NCI-H748 (cell line): ENCODE measurements at regions not wholly inside any gene's neighbourhood (a gene's known extent, or its start where the extent isn't known, plus 50 kb on each side); places are given as distances from the start of the nearest gene placed in this dataset.
A peak's percentile ranks its signal among the peaks of the same experiment; 100 is the strongest.
"Not testable (repeated sequence)": the region's sequence is repeated elsewhere in the genome, so short reads cannot be mapped to it uniquely, and the experiment has no call there.

Experiments
- DNase-seq: peaks from one replicate; lab custom pipeline; 2025; ENCODE audit not compliant: unreplicated experiment; lab: John Stamatoyannopoulos, UW

- DNase-seq = no peak
These were observed 244.9 kb downstream of the SEMA3D start for GRCh38 chr7:84941936-84942335.

GRCh38 chr7:84941291-84941690, 245.6 kb downstream of the SEMA3D start:
- no peak for DNase-seq

GRCh38 chr7:84939888-84940287, 247.0 kb downstream of the SEMA3D start:
- DNase-seq = no peak

GRCh38 chr7:84939442-84939841, 247.4 kb downstream of the SEMA3D start:
- DNase-seq = no peak

GRCh38 chr7:84924353-84924752, 262.5 kb downstream of the SEMA3D start:
- peak; percentile 61 for DNase-seq

- no peak for DNase-seq
These were observed 263.5 kb downstream of the SEMA3D start for GRCh38 chr7:84923348-84923747.

GRCh38 chr7:84921154-84921553, 265.7 kb downstream of the SEMA3D start:
- DNase-seq = no peak

- DNase-seq = not testable (repeated sequence)
These were observed 269.9 kb downstream of the SEMA3D start for GRCh38 chr7:84916973-84917372.

- no peak for DNase-seq
These were observed 270.7 kb downstream of the SEMA3D start for GRCh38 chr7:84916161-84916560.

- no peak for DNase-seq
These were observed 272.3 kb downstream of the SEMA3D start for GRCh38 chr7:84914598-84914997.

GRCh38 chr7:84913731-84914130, 273.1 kb downstream of the SEMA3D start:
- no peak for DNase-seq

- DNase-seq = no peak
These were observed 273.7 kb downstream of the SEMA3D start for GRCh38 chr7:84912993-84913635.

- DNase-seq = no peak
These were observed 274.3 kb downstream of the SEMA3D start for GRCh38 chr7:84912537-84912936.

GRCh38 chr7:84912018-84912417, 274.8 kb downstream of the SEMA3D start:
- no peak for DNase-seq

GRCh38 chr7:84911077-84911476, 275.8 kb downstream of the SEMA3D start:
- no peak for DNase-seq

- not testable (repeated sequence) for DNase-seq
These were observed 276.5 kb downstream of the SEMA3D start for GRCh38 chr7:84910322-84910721.

GRCh38 chr7:84908196-84908793, 278.6 kb downstream of the SEMA3D start:
- DNase-seq = no peak

- no peak for DNase-seq
These were observed 280.0 kb downstream of the SEMA3D start for GRCh38 chr7:84906889-84907288.

GRCh38 chr7:84904561-84904960, 282.3 kb downstream of the SEMA3D start:
- no peak for DNase-seq

GRCh38 chr7:84901366-84901765, 285.5 kb downstream of the SEMA3D start:
- no peak for DNase-seq

- DNase-seq = no peak
These were observed 286.6 kb downstream of the SEMA3D start for GRCh38 chr7:84900215-84900614.

GRCh38 chr7:84895563-84895962, 291.3 kb downstream of the SEMA3D start:
- DNase-seq = no peak

- not testable (repeated sequence) for DNase-seq
These were observed 303.3 kb downstream of the SEMA3D start for GRCh38 chr7:84883570-84883969.
